ENCODE measurements at regions not wholly inside any gene's neighbourhood (a gene's known extent, or its start where the extent isn't known, plus 50 kb on each side); places are given as distances from the start of the nearest gene placed in this dataset.

DNA sequence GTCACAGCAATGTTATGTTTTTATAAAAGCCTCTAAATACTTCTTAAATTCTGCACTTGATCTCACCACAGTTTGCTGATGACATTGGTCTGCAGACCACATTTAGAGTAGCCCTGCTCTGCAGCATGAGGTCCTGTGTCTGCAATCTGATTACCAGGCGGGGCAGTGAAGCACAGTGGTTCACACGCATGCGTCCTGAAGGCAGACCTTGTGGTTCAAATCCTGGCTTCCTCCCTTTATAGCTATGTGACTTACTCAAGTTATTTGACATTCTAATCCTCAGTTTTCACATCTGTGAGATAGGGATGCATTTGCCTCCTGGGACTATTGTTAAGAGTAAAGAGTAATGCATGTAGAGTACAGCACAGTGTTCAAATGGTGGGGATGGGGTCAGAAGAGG lies 50.3 kb downstream of the BMAL2 start:
- H3K27me3 ChIP-seq (ENCODE audit: control insufficient read depth in 5 of 5, insufficient read depth in 4 of 5, low read length in 5 of 5): no peaks in the 10 kb centered on the region
- H3K36me3 ChIP-seq (ENCODE audit: control insufficient read depth in 5 of 5, insufficient read depth in 5 of 5, low read length in 5 of 5): no peaks in the 10 kb centered on the region
- peak overlapping the region; percentile 54 for H3K27ac ChIP-seq (ENCODE audit: low read depth, low read length)
- no peak overlapping the region for H3K4me3 ChIP-seq (ENCODE audit: low read depth in 1 of 5, low read length in 5 of 5)
- peaks cover 0 to 30% (median 24%) of the 10 kb centered on the region in 5 donors for H3K4me1 ChIP-seq (ENCODE audit: control insufficient read depth in 5 of 5, insufficient read depth in 5 of 5, low read length in 5 of 5)
- no peak overlapping the region for H3K9ac ChIP-seq (ENCODE audit: low read length in 5 of 5)
- H3K9me3 ChIP-seq (ENCODE audit: control insufficient read depth in 5 of 5, low read length in 5 of 5): no peaks in the 10 kb centered on the region

DNA sequence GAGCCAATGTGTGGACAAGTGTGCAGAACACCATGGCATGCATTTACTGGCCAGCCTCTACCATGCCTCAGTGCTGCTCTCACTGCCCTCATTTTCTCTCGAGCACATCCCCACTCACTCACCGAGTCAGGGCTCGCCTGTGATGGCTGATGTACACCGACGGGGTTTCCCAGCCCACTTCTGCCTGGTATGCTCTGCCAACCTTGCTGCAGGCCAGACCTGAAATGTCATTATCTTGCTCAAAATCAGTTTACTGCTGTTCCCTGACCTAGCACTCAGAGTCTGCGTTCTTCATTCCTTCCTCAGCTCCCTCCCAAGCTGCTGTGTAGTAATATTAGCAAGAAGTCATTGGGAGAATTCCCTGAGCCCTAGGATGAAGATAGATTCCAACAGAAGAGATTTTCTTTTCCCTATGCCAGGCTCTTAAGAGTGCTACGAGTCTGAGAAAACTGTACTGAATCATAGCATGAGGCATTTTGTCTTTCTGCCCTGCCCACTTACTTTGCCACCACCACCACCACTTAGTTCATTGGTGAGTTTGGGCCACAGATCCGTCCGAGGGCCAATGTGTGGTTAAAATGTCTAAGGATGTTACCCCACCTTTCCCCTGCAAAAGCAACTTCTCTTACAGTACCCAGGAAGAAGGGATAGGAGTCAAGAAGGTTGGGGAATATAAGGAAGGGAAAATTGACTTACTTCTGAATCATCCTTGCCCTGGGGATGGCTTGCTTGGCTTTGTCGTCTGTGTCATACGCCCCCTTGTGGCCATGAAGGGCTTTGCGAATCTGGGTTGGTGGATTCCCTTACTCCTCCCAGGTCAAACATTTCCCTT lies 51.0 kb downstream of the BMAL2 start:
- Histone ChIP-seq H3K36me3 (ENCODE audit: control insufficient read depth in 5 of 5, insufficient read depth in 5 of 5, low read length in 5 of 5) (no peaks in the 10 kb centered on the region), H3K4me1 (ENCODE audit: control insufficient read depth in 5 of 5, insufficient read depth in 5 of 5, low read length in 5 of 5) (peaks cover 0 to 30% (median 24%) of the 10 kb centered on the region in 5 donors), H3K9me3 (ENCODE audit: control insufficient read depth in 5 of 5, low read length in 5 of 5) (no peaks in the 10 kb centered on the region), H3K27ac (ENCODE audit: low read depth, low read length) (peak overlapping the region; percentile 54), H3K27me3 (ENCODE audit: control insufficient read depth in 5 of 5, insufficient read depth in 4 of 5, low read length in 5 of 5) (no peaks in the 10 kb centered on the region), H3K4me3 (ENCODE audit: low read depth in 1 of 5, low read length in 5 of 5) (no peak overlapping the region), H3K9ac (ENCODE audit: low read length in 5 of 5) (no peak overlapping the region)

DNA sequence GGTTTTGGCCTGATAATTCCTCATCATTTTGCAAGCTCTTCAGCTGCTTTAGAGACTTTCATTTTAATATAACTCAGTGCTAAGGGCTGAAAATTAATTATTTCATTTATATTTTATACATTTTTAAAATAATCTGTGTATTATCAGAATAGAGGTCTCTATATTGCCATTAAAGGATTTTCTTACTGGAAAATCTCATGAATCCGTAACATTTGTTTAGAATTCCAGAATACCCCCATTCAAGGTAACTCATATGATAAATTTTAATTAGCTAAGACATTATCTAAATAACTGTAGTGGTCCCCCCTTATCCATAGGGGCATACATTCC lies 51.6 kb downstream of the BMAL2 start:
- no peak overlapping the region for H3K4me3 ChIP-seq (ENCODE audit: low read depth in 1 of 5, low read length in 5 of 5)
- H3K27ac ChIP-seq (ENCODE audit: low read depth, low read length): no peak overlapping the region
- peaks cover 0 to 30% (median 24%) of the 10 kb centered on the region in 5 donors for H3K4me1 ChIP-seq (ENCODE audit: control insufficient read depth in 5 of 5, insufficient read depth in 5 of 5, low read length in 5 of 5)
- no peaks in the 10 kb centered on the region for H3K36me3 ChIP-seq (ENCODE audit: control insufficient read depth in 5 of 5, insufficient read depth in 5 of 5, low read length in 5 of 5)
- no peaks in the 10 kb centered on the region for H3K27me3 ChIP-seq (ENCODE audit: control insufficient read depth in 5 of 5, insufficient read depth in 4 of 5, low read length in 5 of 5)
- no peak overlapping the region for H3K9ac ChIP-seq (ENCODE audit: low read length in 5 of 5)
- H3K9me3 ChIP-seq (ENCODE audit: control insufficient read depth in 5 of 5, low read length in 5 of 5): no peaks in the 10 kb centered on the region

DNA sequence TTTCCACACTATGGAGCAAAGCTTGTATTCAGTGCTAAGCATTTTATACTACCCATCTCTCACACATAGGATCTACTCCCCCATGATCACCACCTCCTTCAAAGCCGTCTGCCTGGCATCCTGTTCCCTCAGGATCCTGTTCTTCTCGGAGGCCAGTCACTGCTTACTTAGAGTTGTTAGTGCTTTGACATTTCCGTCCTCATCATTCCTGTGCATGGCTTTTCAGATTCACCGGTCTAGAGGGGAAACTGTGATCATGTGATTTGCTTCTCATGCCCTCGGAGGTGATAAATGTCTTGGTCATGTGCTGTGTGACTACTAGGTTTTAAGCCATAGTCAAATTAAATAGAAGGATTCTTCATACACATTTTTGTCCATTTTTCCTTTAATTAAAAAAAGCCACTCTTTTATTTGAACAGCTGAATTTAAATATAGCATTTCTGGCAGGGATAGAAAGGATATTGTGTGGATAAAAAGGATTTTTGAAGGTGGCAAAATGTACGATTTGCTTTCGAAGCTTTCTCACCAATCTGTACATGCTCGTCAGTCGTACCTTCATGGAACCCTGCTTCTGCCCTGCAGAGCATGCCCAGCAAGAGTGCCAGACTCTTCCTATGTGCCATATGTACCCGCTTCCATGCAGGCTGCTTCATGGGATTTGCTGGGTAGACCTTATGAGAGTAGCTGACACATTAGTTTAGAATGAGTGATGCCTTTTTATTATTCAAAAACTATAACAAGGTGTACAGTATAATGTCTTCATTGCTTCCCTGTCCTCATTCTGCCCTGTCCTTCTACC lies 53.3 kb downstream of the BMAL2 start:
- H3K9me3 ChIP-seq (ENCODE audit: control insufficient read depth in 5 of 5, low read length in 5 of 5): no peaks in the 10 kb centered on the region
- peaks cover 0 to 26% (median 20%) of the 10 kb centered on the region in 5 donors for H3K4me1 ChIP-seq (ENCODE audit: control insufficient read depth in 5 of 5, insufficient read depth in 5 of 5, low read length in 5 of 5)
- no peak overlapping the region for H3K27ac ChIP-seq (ENCODE audit: low read depth, low read length)
- H3K9ac ChIP-seq (ENCODE audit: low read length in 5 of 5): no peak overlapping the region
- H3K4me3 ChIP-seq (ENCODE audit: low read depth in 1 of 5, low read length in 5 of 5): no peak overlapping the region
- no peaks in the 10 kb centered on the region for H3K27me3 ChIP-seq (ENCODE audit: control insufficient read depth in 5 of 5, insufficient read depth in 4 of 5, low read length in 5 of 5)
- no peaks in the 10 kb centered on the region for H3K36me3 ChIP-seq (ENCODE audit: control insufficient read depth in 5 of 5, insufficient read depth in 5 of 5, low read length in 5 of 5)

DNA sequence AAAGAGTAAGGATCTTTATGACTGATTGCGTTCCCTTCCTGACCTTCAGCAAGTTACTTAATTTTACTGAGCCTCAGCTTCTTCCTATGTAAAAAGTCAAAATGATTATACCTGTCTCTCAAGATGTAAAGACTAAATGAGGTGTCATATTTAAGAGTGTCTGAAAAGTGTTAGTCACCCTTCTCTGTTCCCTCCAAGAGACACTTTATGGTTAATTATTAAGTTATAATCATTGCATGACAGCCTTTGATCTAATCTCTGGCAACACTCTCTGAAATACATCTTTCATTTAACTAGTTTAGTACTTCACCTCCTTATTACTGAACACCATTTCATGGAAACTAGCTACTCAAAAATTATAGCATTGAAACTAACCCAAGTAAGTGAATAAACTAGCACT lies 54.8 kb downstream of the BMAL2 start:
- Histone ChIP-seq H3K27ac (ENCODE audit: low read depth, low read length) (no peak overlapping the region), H3K4me1 (ENCODE audit: control insufficient read depth in 5 of 5, insufficient read depth in 5 of 5, low read length in 5 of 5) (peaks cover 0 to 14% (median 11%) of the 10 kb centered on the region in 5 donors), H3K4me3 (ENCODE audit: low read depth in 1 of 5, low read length in 5 of 5) (no peak overlapping the region), H3K9ac (ENCODE audit: low read length in 5 of 5) (no peak overlapping the region), H3K27me3 (ENCODE audit: control insufficient read depth in 5 of 5, insufficient read depth in 4 of 5, low read length in 5 of 5) (no peaks in the 10 kb centered on the region), H3K36me3 (ENCODE audit: control insufficient read depth in 5 of 5, insufficient read depth in 5 of 5, low read length in 5 of 5) (no peaks in the 10 kb centered on the region), H3K9me3 (ENCODE audit: control insufficient read depth in 5 of 5, low read length in 5 of 5) (no peaks in the 10 kb centered on the region)

DNA sequence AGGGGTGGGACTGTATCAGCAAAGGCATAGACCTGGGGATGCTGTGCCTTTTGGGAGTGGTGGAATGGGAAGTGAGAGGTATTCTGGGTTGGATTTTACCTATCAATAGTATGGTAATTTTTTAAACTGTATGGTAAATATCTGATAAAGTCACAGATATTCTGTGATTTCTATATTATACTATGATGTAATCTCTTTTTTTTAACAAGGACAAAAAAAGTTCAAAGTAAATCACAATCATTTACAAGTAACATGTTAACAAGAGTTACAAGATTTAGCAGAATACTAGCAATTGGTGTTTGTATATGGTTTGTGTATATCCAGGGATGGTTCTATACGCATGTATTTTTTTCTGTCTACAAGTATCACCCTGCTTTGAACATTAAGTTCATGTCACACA lies 56.0 kb downstream of the BMAL2 start:
- H3K4me3 ChIP-seq (ENCODE audit: low read depth in 1 of 5, low read length in 5 of 5): no peak overlapping the region
- H3K4me1 ChIP-seq (ENCODE audit: control insufficient read depth in 5 of 5, insufficient read depth in 5 of 5, low read length in 5 of 5): peaks cover 0 to 3% (median 2%) of the 10 kb centered on the region in 5 donors
- H3K27ac ChIP-seq (ENCODE audit: low read depth, low read length): no peak overlapping the region
- no peaks in the 10 kb centered on the region for H3K9me3 ChIP-seq (ENCODE audit: control insufficient read depth in 5 of 5, low read length in 5 of 5)
- no peak overlapping the region for H3K9ac ChIP-seq (ENCODE audit: low read length in 5 of 5)
- no peaks in the 10 kb centered on the region for H3K27me3 ChIP-seq (ENCODE audit: control insufficient read depth in 5 of 5, insufficient read depth in 4 of 5, low read length in 5 of 5)
- H3K36me3 ChIP-seq (ENCODE audit: control insufficient read depth in 5 of 5, insufficient read depth in 5 of 5, low read length in 5 of 5): no peaks in the 10 kb centered on the region

DNA sequence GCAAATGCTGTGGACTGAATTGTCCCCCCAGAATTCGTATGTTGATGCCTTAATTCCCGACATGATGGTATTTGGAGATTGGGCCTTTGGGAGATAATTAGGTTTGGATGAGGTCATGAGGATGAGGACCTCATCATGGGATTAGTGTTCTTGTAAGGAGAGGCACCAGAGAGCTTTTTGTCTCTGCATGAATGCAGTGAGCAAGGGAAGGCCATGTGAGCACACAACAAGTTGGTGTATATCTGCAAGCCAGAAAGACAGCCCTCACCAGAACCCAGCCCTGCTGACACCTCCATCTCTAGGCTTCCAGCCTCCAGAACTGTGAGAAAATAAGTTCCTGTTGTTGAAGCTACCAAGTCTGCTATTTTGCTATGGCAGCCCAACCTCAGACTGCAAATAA lies 51.9 kb upstream of the SMCO2 start:
- no peak overlapping the region for H3K4me3 ChIP-seq (ENCODE audit: low read depth in 1 of 5, low read length in 5 of 5)
- no peak overlapping the region for H3K27ac ChIP-seq (ENCODE audit: low read depth, low read length)
- no peaks in the 10 kb centered on the region for H3K9me3 ChIP-seq (ENCODE audit: control insufficient read depth in 5 of 5, low read length in 5 of 5)
- no peaks in the 10 kb centered on the region for H3K27me3 ChIP-seq (ENCODE audit: control insufficient read depth in 5 of 5, insufficient read depth in 4 of 5, low read length in 5 of 5)
- H3K4me1 ChIP-seq (ENCODE audit: control insufficient read depth in 5 of 5, insufficient read depth in 5 of 5, low read length in 5 of 5): peaks cover 0 to 5% (median 0%) of the 10 kb centered on the region in 5 donors
- no peak overlapping the region for H3K9ac ChIP-seq (ENCODE audit: low read length in 5 of 5)
- no peaks in the 10 kb centered on the region for H3K36me3 ChIP-seq (ENCODE audit: control insufficient read depth in 5 of 5, insufficient read depth in 5 of 5, low read length in 5 of 5)

DNA sequence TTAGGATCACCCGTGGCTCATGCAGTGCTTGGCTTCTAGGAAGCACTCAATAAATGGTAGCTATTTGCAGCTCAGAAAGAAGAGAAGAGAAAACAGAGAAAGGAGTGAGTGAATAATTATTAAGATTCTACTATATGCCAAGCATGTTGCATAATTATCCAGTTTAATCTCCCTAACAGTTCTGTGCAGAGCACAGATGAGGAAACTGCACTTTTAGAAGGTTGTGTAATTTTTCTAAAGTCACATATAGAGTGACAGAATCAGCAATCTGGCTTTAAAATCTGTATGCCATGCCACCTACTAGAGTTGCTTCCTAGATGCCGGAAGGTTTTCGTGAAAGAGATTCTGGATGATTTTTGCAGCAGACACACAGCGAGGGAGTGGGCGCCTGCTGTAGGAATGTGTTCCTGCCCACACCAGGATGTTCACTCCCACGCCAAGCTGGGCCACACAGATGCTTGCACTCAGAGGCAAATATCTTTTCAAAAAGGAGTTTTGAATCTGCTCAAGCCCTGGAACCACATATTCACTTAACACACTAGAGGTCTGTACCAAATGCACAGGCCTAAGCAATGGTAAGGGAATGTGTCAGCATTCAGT lies 50.2 kb upstream of the SMCO2 start:
- Histone ChIP-seq H3K27me3 (ENCODE audit: control insufficient read depth in 5 of 5, insufficient read depth in 4 of 5, low read length in 5 of 5) (no peaks in the 10 kb centered on the region), H3K27ac (ENCODE audit: low read depth, low read length) (no peak overlapping the region), H3K36me3 (ENCODE audit: control insufficient read depth in 5 of 5, insufficient read depth in 5 of 5, low read length in 5 of 5) (no peaks in the 10 kb centered on the region), H3K9ac (ENCODE audit: low read length in 5 of 5) (no peak overlapping the region), H3K4me3 (ENCODE audit: low read depth in 1 of 5, low read length in 5 of 5) (no peak overlapping the region), H3K4me1 (ENCODE audit: control insufficient read depth in 5 of 5, insufficient read depth in 5 of 5, low read length in 5 of 5) (peaks cover 0 to 5% (median 0%) of the 10 kb centered on the region in 5 donors), H3K9me3 (ENCODE audit: control insufficient read depth in 5 of 5, low read length in 5 of 5) (no peaks in the 10 kb centered on the region)

Data from subcutaneous abdominal adipose tissue (tissue), 5 donors.